Endodermal cell (in vitro differentiated cells): ENCODE measurements at regions not wholly inside any gene's neighbourhood (a gene's known extent, or its start where the extent isn't known, plus 50 kb on each side); places are given as distances from the start of the nearest gene placed in this dataset.

Experiments used
- DNase-seq: peaks from one replicate; pipeline ENCODE4 v3.0.0-alpha.2; 2017
- H3K27ac ChIP-seq: 2 replicates; pipeline ENCODE4 v1.5.1; 2013; ENCODE audit warnings: mild to moderate bottlenecking, low read depth, low read length, moderate library complexity
- H3K27me3 ChIP-seq: 2 replicates; pipeline ENCODE4 v1.6.1; 2013; ENCODE audit warnings: mild to moderate bottlenecking, low read length, moderate library complexity; ENCODE audit not compliant: insufficient read depth, control insufficient read depth, poor library complexity, severe bottlenecking
- H3K36me3 ChIP-seq: 2 replicates; pipeline ENCODE4 v1.7.0; 2013; ENCODE audit warnings: mild to moderate bottlenecking, low read length, moderate library complexity; ENCODE audit not compliant: control insufficient read depth, insufficient read depth
- H3K4me1 ChIP-seq: one replicate; pipeline ENCODE4 v1.7.0; 2013; ENCODE audit warnings: low read length; ENCODE audit not compliant: control insufficient read depth, insufficient read depth
- H3K4me3 ChIP-seq: 2 replicates; pipeline ENCODE4 v1.5.1; 2013; ENCODE audit warnings: mild to moderate bottlenecking, low read length, moderate library complexity
- H3K9ac ChIP-seq: 2 replicates; pipeline ENCODE4 v1.6.1; 2013; ENCODE audit warnings: mild to moderate bottlenecking, low read length, moderate library complexity; ENCODE audit not compliant: poor library complexity, severe bottlenecking; ENCODE audit errors: extremely low read depth
- H3K9me3 ChIP-seq: 2 replicates; pipeline ENCODE4 v1.6.1; 2013; ENCODE audit warnings: mild to moderate bottlenecking, low read length, moderate library complexity; ENCODE audit not compliant: control insufficient read depth
- H3K27ac Mint-ChIP-seq: 2 replicates; pipeline ENCODE4 v1.8.0; 2020; ENCODE audit warnings: mixed read lengths
- H3K27me3 Mint-ChIP-seq: 2 replicates; pipeline ENCODE4 v1.8.0; 2021; ENCODE audit warnings: mild to moderate bottlenecking, mixed read lengths; ENCODE audit not compliant: insufficient read depth
- H3K36me3 Mint-ChIP-seq: 2 replicates; pipeline ENCODE4 v1.8.0; 2020; ENCODE audit warnings: low read depth, mixed read lengths
- H3K4me1 Mint-ChIP-seq: 2 replicates; pipeline ENCODE4 v1.8.0; 2020; ENCODE audit warnings: mixed read lengths
- H3K4me3 Mint-ChIP-seq: 2 replicates; pipeline ENCODE4 v1.8.0; 2020; ENCODE audit warnings: mild to moderate bottlenecking, moderate library complexity, mixed read lengths
- H3K9me3 Mint-ChIP-seq: 2 replicates; pipeline ENCODE4 v1.8.0; 2020; ENCODE audit warnings: mild to moderate bottlenecking, mixed read lengths
- CTCF ChIP-seq: fragments of 200-600 bp; sonication (generic); conservative IDR thresholded peaks from 2 replicates; pipeline ENCODE4 v1.5.0; 2021; ENCODE audit warnings: antibody characterized with exemption, mild to moderate bottlenecking
- WGBS, 2 experiments: methylation state at CpG; one replicate each; pipeline versions ENCODE4 v1.1.5 to v1.1.7; 2013; ENCODE audit warnings: missing lambda C conversion rate in 2 of 2, mixed read lengths in 1 of 2; ENCODE audit not compliant: insufficient coverage in 1 of 2, insufficient read length in 1 of 2; 5-methylcytosine and 5-hydroxymethylcytosine counted together

- WGBS, 2 experiments = 39 to 43% methylated on average over 3 to 4 of the region's 4 CpGs
- no peak for DNase-seq
- no peak overlapping the region for H3K9ac ChIP-seq
- Mint-ChIP-seq H3K4me1 (peaks cover 8% of the 10 kb centered on the region), H3K9me3 (no peaks in the 10 kb centered on the region), H3K4me3 (no peak overlapping the region), H3K36me3 (no peaks in the 10 kb centered on the region), H3K27me3 (no peaks in the 10 kb centered on the region), H3K27ac (no peak overlapping the region)
- no peak overlapping the region for H3K27ac ChIP-seq
- no peaks in the 10 kb centered on the region for H3K27me3 ChIP-seq
- no peaks in the 10 kb centered on the region for H3K36me3 ChIP-seq
- peak; percentile 79 for TF ChIP-seq CTCF
- no peak overlapping the region for H3K4me3 ChIP-seq
- peaks cover 6% of the 10 kb centered on the region for H3K4me1 ChIP-seq
- no peaks in the 10 kb centered on the region for H3K9me3 ChIP-seq
Observed at GRCh38 chr13:34076943-34077703, 259.2 kb downstream of the RFC3 start.

DNA sequence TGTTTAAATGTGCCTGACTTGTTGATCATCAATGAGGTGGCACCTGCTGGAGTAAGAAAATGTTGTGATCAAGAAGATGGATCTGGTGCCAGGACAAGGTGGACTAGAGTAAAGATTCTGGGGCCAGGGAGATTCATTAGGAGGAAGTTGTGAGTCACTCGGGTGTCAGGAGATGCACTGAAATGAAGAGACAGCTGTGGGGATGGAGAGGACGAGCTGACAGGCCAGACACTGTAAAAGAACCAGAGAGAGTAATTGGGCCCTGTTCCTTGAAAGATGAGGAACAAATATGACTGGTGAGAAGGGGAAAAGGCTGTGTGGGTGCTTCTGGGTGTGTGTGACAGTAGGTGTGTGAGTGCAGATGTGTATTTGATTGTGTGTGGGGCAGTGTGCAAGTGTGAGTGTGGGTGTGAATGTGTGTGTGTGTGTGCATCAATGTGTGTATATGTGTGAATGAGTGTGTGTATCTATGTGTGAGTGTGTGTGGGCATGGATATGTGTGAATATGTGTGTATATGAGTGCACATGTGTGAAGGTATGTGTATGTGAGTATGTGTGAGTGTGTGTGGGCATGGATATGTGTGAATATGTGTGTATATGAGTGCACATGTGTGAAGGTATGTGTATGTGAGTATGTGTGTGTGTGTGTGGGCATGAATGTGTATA lies 260.5 kb downstream of the RFC3 start:
- Histone ChIP-seq H3K4me3 (no peak overlapping the region), H3K27ac (no peak overlapping the region), H3K9ac (no peak overlapping the region), H3K9me3 (no peaks in the 10 kb centered on the region), H3K27me3 (no peaks in the 10 kb centered on the region), H3K36me3 (no peaks in the 10 kb centered on the region), H3K4me1 (peaks cover 6% of the 10 kb centered on the region)
- Mint-ChIP-seq H3K9me3 (no peaks in the 10 kb centered on the region), H3K27me3 (no peaks in the 10 kb centered on the region), H3K4me1 (peaks cover 8% of the 10 kb centered on the region), H3K27ac (no peak overlapping the region), H3K36me3 (no peaks in the 10 kb centered on the region), H3K4me3 (no peak overlapping the region)
- no peak for DNase-seq
- 82 to 93% methylated on average over 2 of the region's 2 CpGs for WGBS, 2 experiments
- TF ChIP-seq CTCF = no peak

GRCh38 chr13:34085204-34085603 lies 267.3 kb downstream of the RFC3 start:
- H3K27me3 Mint-ChIP-seq = no peaks in the 10 kb centered on the region
- no peak for TF ChIP-seq CTCF
- no peaks in the 10 kb centered on the region for H3K36me3 ChIP-seq
- H3K27ac ChIP-seq = no peak overlapping the region
- H3K27ac Mint-ChIP-seq = no peak overlapping the region
- H3K9me3 ChIP-seq = peaks cover 15% of the 10 kb centered on the region
- no peak for DNase-seq
- no peak overlapping the region for H3K4me3 Mint-ChIP-seq
- H3K9me3 Mint-ChIP-seq = peaks cover 38% of the 10 kb centered on the region
- H3K4me1 ChIP-seq = no peaks in the 10 kb centered on the region
- no peaks in the 10 kb centered on the region for H3K27me3 ChIP-seq
- H3K4me1 Mint-ChIP-seq = no peaks in the 10 kb centered on the region
- no peak overlapping the region for H3K4me3 ChIP-seq
- WGBS, 2 experiments = 93 to 100% methylated on average over 1 to 2 of the region's 2 CpGs
- no peak overlapping the region for H3K9ac ChIP-seq
- H3K36me3 Mint-ChIP-seq = peaks cover 4% of the 10 kb centered on the region
